SK-N-MC (cell line): ENCODE measurements at regions not wholly inside any gene's neighbourhood (a gene's known extent, or its start where the extent isn't known, plus 50 kb on each side); places are given as distances from the start of the nearest gene placed in this dataset.
"Not testable (repeated sequence)": the region's sequence is repeated elsewhere in the genome, so short reads cannot be mapped to it uniquely, and the experiment has no call there.

Experiments
- DNase-seq: peaks from one replicate; pipeline ENCODE4 v3.0.0-alpha.2; 2011; ENCODE audit warnings: low read depth, low spot score
- H3K27ac ChIP-seq: fragments of 200-600 bp; sonication (generic); 2 replicates; pipeline ENCODE4 v1.5.1; 2016; ENCODE audit warnings: mixed run types
- H3K36me3 ChIP-seq: fragments of 200-600 bp; sonication (generic); 2 replicates; pipeline ENCODE4 v1.6.1; 2017; ENCODE audit warnings: antibody characterized with exemption, low read length, mixed read lengths; ENCODE audit not compliant: insufficient read depth
- H3K4me3 ChIP-seq: fragments of 200-600 bp; sonication (generic); 2 replicates; pipeline ENCODE4 v1.5.1; 2016
- H3K9ac ChIP-seq: fragments of 200-600 bp; sonication (generic); 2 replicates; pipeline ENCODE4 v1.8.0; 2017; ENCODE audit warnings: mixed run types, mixed read lengths; ENCODE audit not compliant: insufficient read length
- H3K9me3 ChIP-seq: fragments of 200-600 bp; sonication (generic); 2 replicates; pipeline ENCODE4 v1.6.1; 2017; ENCODE audit warnings: low read depth, mild to moderate bottlenecking, antibody characterized with exemption, low read length, moderate library complexity, mixed read lengths
- EZH2 ChIP-seq: fragments of 200-600 bp; sonication (generic); IDR thresholded peaks from one replicate; pipeline ENCODE4 v1.6.1; 2017; ENCODE audit warnings: antibody characterized with exemption
- FOXP2 ChIP-seq: optimal IDR thresholded peaks from 2 replicates; pipeline ENCODE3; 2011; ENCODE audit warnings: mild to moderate bottlenecking, moderate library complexity; ENCODE audit not compliant: insufficient read depth; ENCODE audit errors: extremely low read length, control extremely low read depth
- POLR2AphosphoS5 ChIP-seq: IDR thresholded peaks from 2 replicates; pipeline ENCODE4 v1.6.1; 2012; ENCODE audit warnings: mild to moderate bottlenecking, low read depth, low read length, borderline replicate concordance

DNA sequence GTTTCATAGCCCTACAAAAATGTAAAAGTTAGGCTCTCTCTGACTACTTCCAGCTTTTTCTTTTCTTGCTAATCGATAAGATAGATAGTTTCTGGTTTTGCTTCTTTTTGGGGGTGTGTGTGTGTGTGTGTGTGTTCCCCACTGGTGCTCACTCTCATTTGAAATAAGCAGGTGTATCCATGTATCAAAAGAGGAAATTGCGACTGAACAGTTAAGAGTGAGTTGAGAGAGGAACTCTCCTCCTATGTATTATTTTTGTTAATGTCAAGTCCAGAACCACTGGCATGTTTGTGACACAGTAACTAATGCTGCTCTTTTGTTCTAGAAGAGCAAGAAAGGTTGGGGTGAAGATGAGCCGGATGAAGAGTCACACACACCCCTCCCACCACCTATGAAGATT is 96.7 kb upstream of the UMPS start:
- H3K27ac ChIP-seq, result no peak overlapping the region
- H3K9ac ChIP-seq, result no peak overlapping the region
- H3K36me3 ChIP-seq, result peaks cover 6% of the 10 kb centered on the region; the same call in 1 of the 2 replicates
- no peak overlapping the region for H3K4me3 ChIP-seq
- DNase-seq, result no peak
- H3K9me3 ChIP-seq, result no peaks in the 10 kb centered on the region
- TF ChIP-seq FOXP2 (no peak), EZH2 (no peak), POLR2AphosphoS5 (no peak)

DNA sequence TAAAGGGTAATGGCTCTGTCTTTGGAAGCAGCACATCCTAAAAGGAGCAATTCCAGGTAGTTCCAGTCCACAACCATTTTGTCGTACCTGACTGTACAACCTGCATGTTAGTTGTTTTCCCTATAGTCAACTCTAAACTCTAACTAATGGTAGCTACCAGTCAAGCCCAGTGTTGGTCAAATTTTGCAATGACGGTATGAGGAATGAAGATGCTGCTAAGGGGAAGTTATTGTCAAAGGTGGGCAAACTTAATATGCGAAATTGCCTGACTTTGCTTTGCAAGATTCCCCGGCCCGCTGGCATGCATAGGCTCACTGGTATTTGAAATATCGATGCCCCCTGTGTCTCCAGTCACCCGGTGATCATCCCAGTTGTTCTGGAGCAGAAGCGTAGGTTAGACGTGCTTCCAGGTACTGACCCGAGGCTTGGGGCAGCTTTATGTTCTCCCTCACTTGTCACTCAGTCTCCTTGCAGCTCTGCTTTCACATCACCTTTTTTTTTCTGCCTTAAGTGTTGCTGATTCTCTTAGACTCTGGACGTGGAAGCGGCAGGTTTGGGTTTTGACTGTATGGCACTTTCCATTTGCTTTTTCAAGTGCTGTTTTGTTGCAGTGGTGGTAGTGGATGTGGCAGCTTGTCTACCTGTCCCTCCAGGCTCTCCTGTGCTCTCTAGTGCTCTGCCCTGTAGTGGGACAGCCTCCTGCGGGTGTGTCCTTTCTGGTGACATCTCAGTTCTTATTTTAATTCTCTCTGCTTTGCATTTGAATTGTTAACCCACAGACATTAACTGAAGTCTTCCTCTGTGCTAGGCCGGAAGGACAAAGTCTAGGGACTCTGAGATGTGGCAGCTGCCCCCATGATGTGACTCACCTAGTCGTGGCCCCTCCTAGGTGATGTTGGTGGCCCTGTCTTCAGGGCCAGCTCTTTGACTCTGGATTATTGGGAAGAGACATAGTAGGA is 95.8 kb upstream of the UMPS start:
- DNase-seq, result no peak
- no peak overlapping the region for H3K27ac ChIP-seq
- TF ChIP-seq FOXP2 (no peak), EZH2 (no peak), POLR2AphosphoS5 (no peak)
- peaks cover 6% of the 10 kb centered on the region; the same call in 1 of the 2 replicates for H3K36me3 ChIP-seq
- no peaks in the 10 kb centered on the region for H3K9me3 ChIP-seq
- no peak overlapping the region for H3K9ac ChIP-seq
- H3K4me3 ChIP-seq, result no peak overlapping the region

DNA sequence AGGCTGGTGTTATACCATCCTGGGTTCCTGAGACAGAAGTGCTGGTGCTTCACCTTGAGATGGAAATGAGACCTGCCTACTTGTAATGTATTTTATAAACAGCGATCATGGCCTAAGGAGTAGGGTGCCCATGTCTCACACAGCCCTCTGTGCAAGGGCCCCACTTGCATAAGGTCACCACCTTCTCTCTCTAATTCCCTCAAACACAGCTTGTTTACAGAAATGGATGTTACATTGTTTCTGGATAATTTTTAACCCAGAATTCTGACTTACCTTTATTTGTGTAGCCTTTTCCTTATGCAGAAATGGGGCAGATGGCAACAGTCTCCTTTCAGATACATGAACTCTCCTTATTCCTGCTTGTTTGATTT is 95.1 kb upstream of the UMPS start:
- Histone ChIP-seq H3K27ac (no peak overlapping the region), H3K9ac (no peak overlapping the region)
- TF ChIP-seq EZH2, result no peak
- no peak for TF ChIP-seq POLR2AphosphoS5
- no peak for TF ChIP-seq FOXP2

DNA sequence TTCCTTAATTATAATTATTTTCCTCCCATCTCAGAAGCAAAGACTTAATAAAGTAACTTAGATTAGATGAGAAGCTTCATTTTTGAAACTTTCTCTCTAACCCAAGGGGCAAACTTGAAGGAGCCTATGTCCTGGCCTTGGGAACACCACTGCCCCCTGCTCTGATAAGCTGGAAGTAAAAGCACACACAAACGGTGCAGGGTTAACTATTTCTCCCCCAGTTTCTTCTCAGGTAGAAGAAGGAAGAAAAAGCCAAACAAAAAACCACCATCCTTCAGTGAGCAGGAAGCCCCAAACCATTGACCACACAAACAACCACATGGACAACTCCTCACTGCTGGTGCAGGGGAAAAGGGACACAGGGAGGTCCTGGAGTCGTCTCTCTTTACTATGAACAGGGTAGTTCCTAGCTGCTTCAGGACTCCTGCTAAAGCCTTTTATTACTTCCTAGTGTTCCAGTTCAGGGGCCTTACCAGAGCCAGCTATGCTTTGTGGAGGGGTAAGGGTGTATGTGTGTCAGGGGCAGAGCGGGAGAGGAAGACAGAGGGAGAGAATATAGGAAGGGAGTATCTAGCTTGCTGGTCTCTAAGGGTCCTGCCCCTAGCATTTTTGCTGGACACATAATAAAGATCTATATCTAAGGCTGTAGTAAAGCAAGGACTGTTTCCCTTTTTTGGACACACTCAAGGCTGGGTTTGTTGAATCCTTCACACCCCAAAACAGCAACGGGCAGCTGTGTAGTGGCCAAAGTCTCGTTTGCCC is 94.0 kb upstream of the UMPS start:
- TF ChIP-seq FOXP2 (no peak), POLR2AphosphoS5 (no peak), EZH2 (no peak)
- Histone ChIP-seq H3K27ac (no peak overlapping the region), H3K4me3 (no peak overlapping the region), H3K9me3 (no peaks in the 10 kb centered on the region), H3K36me3 (peaks cover 6% of the 10 kb centered on the region; the same call in 1 of the 2 replicates), H3K9ac (no peak overlapping the region)
- no peak for DNase-seq

More for the DNA sequence above, 95.1 kb upstream of the UMPS start:
- no peak for DNase-seq
- Histone ChIP-seq H3K36me3 (peaks cover 6% of the 10 kb centered on the region; the same call in 1 of the 2 replicates), H3K4me3 (no peak overlapping the region), H3K9me3 (no peaks in the 10 kb centered on the region)

DNA sequence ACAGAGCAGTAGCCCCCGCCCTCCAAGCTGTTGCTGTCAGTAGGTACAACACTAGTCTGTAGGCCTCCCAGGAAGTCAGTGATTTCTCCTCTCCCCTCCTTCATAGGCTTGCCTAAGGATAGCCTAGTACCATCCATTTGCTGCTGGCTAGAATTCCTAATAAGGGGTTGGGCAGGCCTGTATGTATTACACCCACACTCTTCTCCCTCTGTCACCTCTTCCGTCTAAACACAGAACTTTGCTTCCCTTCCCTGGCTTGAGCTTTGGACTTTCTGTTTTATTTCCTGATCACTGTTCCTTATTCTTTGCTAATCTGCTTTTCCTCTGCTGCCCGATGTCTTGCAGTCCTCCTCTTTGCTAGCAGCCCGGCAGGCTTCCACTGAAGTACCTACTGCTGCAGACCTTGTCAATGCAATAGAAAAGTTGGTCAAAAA is 93.4 kb upstream of the UMPS start:
- H3K9ac ChIP-seq, result no peak overlapping the region
- peaks cover 6% of the 10 kb centered on the region; the same call in 1 of the 2 replicates for H3K36me3 ChIP-seq
- DNase-seq, result no peak

DNA sequence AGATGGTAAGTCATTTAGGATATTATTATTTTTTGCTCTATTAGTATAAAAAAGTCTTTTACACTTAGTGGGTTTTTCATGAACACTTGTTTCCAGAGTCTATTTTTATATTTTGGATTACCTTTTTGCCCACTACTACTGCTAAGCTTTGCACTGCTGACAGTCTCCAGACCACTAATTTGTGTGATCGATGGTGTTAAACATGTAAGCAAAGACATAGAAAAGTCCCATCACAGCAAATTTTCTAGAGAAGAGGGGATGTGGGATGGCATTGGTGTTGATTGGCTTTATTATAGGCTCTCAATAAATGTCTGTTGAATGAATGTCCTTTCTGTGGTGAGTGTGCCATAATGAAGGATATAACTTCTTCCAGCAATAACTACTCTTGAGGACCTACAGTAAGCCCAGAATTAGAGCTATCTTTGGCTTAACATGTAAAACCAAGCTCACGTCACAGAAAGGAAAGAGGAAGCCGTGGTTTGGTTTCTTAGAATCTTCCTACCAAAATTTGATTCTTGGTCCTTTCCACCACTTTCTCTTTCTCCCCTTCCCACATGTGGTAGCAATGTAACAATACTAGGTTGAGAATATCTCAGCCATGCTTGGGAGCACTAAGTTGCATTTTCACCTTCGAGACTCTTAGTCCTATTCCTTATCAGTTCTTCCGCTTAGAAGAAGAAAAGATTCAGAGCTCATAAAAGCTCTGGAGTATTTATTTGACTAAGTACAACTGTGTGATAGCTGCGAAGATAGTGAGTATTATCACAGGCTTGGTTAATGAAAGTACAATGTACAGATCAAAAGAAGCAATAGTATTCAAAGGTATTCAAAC is 90.6 kb upstream of the UMPS start:
- Histone ChIP-seq H3K36me3 (peaks cover 6% of the 10 kb centered on the region; the same call in 1 of the 2 replicates), H3K27ac (no peak overlapping the region), H3K9me3 (no peaks in the 10 kb centered on the region), H3K4me3 (no peak overlapping the region), H3K9ac (no peak overlapping the region)
- DNase-seq, result no peak
- no peak for TF ChIP-seq FOXP2
- TF ChIP-seq POLR2AphosphoS5, result no peak
- TF ChIP-seq EZH2, result no peak

More for the DNA sequence above, 93.4 kb upstream of the UMPS start:
- TF ChIP-seq POLR2AphosphoS5 (no peak), FOXP2 (no peak), EZH2 (no peak)
- Histone ChIP-seq H3K4me3 (no peak overlapping the region), H3K27ac (no peak overlapping the region), H3K9me3 (no peaks in the 10 kb centered on the region)

DNA sequence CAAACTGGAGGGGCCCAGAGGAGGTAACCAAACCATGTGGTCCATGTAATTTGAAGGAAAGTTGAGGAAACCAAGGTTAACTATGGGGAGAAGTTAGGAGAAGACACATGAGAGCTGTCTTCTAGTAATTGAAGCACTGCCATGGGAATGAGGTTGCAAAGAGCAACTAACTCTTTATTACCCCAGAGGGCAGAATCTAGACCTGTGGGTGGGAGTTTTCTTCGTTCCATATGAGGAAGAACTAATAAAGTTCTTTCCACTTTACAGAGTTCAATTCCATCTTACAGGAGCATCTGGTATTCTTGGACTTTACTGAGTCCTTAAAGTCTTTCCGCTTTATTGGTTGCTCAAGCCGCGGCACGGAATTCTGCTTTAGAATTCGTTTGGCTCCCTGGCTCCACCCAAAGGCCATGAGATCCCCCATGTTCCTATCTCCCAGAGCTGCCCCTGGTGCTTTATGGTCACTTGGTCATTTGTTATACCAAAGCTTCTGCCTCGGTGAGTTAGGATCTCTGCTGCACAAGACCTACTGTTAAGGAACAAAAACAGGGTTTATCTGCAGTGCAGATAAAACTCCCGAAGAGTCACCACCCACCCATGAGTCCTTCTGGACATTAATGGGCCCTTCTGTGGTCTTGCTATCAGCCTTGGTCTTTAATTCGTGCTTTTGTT is 89.5 kb upstream of the UMPS start:
- Histone ChIP-seq H3K36me3 (peaks cover 3% of the 10 kb centered on the region; the same call in 1 of the 2 replicates), H3K9me3 (no peaks in the 10 kb centered on the region), H3K9ac (no peak overlapping the region), H3K27ac (no peak overlapping the region), H3K4me3 (no peak overlapping the region)
- TF ChIP-seq POLR2AphosphoS5, result no peak
- TF ChIP-seq FOXP2, result no peak
- no peak for DNase-seq

DNA sequence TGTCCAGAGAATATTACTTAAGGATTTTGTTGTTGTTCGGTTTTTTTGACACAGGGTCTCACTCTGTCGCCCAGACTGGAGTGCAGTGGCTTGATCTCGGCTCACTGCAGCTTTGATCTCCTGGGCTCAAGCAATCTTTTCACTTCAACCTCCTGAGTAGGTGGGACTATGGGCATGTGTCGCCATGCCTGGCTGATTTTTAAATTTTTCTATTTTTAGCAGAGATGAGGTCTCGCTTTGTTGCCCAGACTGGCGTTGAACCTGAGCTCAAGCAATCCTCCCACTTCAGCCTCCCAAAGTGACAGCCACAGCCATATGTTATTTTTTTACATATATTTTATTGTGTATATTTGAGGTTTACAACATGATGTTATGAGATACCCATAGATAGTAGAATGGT is 86.8 kb upstream of the UMPS start:
- Histone ChIP-seq H3K27ac (no peak overlapping the region), H3K36me3 (no peaks in the 10 kb centered on the region), H3K9ac (no peak overlapping the region), H3K4me3 (no peak overlapping the region), H3K9me3 (no peaks in the 10 kb centered on the region)
- TF ChIP-seq EZH2 (no peak), POLR2AphosphoS5 (no peak), FOXP2 (no peak)
- DNase-seq, result no peak

DNA sequence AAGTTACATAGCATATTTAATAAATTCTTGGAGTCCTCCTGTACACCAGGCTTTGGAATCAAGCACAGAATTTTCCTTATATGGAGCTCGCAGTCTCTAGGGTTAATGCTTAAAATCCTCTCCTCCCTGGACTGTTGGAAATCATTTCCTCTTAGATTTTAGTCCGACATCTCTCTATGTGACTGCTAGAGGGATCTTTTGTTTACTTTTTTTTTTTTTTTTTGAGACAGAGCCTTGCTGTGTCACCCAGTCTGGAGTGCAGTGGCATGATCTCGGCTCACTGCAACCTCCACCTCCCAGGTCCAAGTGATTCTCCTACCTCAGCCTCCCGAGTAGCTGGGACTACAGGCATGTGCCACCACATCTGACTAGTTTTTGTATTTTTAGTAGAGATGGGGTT is 84.1 kb upstream of the UMPS start:
- not testable (repeated sequence) for H3K36me3 ChIP-seq, H3K4me3 ChIP-seq, DNase-seq, H3K9me3 ChIP-seq, H3K9ac ChIP-seq, H3K27ac ChIP-seq
